ENCODE measurements at regions not wholly inside any gene's neighbourhood (a gene's known extent, or its start where the extent isn't known, plus 50 kb on each side); places are given as distances from the start of the nearest gene placed in this dataset.

GRCh38 chr20:24245094-24245493 is 224.3 kb upstream of the SYNDIG1 start:
- no peak overlapping the region for H3K27ac ChIP-seq
- TF ChIP-seq, protein P1, sequence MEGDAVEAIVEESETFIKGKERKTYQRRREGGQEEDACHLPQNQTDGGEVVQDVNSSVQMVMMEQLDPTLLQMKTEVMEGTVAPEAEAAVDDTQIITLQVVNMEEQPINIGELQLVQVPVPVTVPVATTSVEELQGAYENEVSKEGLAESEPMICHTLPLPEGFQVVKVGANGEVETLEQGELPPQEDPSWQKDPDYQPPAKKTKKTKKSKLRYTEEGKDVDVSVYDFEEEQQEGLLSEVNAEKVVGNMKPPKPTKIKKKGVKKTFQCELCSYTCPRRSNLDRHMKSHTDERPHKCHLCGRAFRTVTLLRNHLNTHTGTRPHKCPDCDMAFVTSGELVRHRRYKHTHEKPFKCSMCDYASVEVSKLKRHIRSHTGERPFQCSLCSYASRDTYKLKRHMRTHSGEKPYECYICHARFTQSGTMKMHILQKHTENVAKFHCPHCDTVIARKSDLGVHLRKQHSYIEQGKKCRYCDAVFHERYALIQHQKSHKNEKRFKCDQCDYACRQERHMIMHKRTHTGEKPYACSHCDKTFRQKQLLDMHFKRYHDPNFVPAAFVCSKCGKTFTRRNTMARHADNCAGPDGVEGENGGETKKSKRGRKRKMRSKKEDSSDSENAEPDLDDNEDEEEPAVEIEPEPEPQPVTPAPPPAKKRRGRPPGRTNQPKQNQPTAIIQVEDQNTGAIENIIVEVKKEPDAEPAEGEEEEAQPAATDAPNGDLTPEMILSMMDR (conservative IDR thresholded peaks at IDR 0.05), result no peak

GRCh38 chr20:24242763-24243162 is 226.7 kb upstream of the SYNDIG1 start:
- TF ChIP-seq, protein P1 (conservative IDR thresholded peaks at IDR 0.05), result no peak
- H3K27ac ChIP-seq, result no peak overlapping the region

DNA sequence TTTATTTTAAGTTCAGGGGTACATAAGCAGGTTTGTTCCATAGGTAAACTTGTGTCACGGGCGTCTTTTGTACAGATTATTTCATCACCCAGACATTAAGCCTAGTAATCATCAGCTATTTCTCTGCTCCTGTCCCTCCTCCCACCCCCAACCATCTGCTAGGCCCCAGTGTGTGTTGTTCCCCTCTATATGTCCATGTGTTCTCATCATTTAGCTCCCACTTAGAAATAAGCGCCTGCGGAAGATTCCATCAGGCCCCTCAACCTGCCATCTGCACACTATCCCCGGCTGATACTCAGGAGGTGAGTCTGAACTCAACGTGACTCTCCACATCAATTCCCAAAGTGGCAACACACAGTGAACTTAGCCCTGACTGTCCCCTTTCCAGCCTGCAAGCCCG is 228.0 kb upstream of the SYNDIG1 start:
- no peak overlapping the region for H3K27ac ChIP-seq
- TF ChIP-seq, protein P1 (conservative IDR thresholded peaks at IDR 0.05), result no peak

- TF ChIP-seq, protein P1 (conservative IDR thresholded peaks at IDR 0.05), result no peak
- no peak overlapping the region for H3K27ac ChIP-seq
These were observed 232.5 kb upstream of the SYNDIG1 start for GRCh38 chr20:24236963-24237362.

GRCh38 chr20:24236201-24236600 is 233.2 kb upstream of the SYNDIG1 start:
- H3K27ac ChIP-seq, result no peak overlapping the region
- TF ChIP-seq, protein P1 (conservative IDR thresholded peaks at IDR 0.05), result no peak

GRCh38 chr20:24235296-24236175 is 233.9 kb upstream of the SYNDIG1 start:
- TF ChIP-seq, protein P1 (conservative IDR thresholded peaks at IDR 0.05), result no peak

GRCh38 chr20:24227600-24227999 is 239.0 kb upstream of the GGTLC1 start:
- no peak overlapping the region for H3K27ac ChIP-seq
- TF ChIP-seq, protein P1 (conservative IDR thresholded peaks at IDR 0.05), result no peak

More at GRCh38 chr20:24235296-24236175, 233.9 kb upstream of the SYNDIG1 start:
- H3K27ac ChIP-seq, result no peak overlapping the region

All from VCaP (cell line).